CD14-positive monocyte (primary cell): ENCODE measurements at regions not wholly inside any gene's neighbourhood (a gene's known extent, or its start where the extent isn't known, plus 50 kb on each side); places are given as distances from the start of the nearest gene placed in this dataset.

Experiments used
- DNase-seq, 3 donors: peaks; one replicate each; pipeline ENCODE4 v3.0.0-alpha.2; 2011 to 2022
- H2AFZ ChIP-seq: 2 replicates; pipeline ENCODE4 v1.6.0; 2012; ENCODE audit warnings: mild to moderate bottlenecking, low read depth, low read length, inconsistent platforms; ENCODE audit not compliant: insufficient read depth, poor library complexity, severe bottlenecking
- H3K27ac ChIP-seq, 2 donors: 1 replicate in 1 of 2; 2 replicates in 1 of 2; pipeline ENCODE4 v1.5.1; 2012 to 2013; ENCODE audit warnings: low read length in 2 of 2, control low read depth in 1 of 2, inconsistent platforms in 1 of 2, low read depth in 1 of 2, mild to moderate bottlenecking in 1 of 2
- H3K27me3 ChIP-seq, 2 donors: one replicate each; pipeline versions ENCODE4 v1.6.0 to v1.6.1; 2011 to 2013; ENCODE audit warnings: low read length in 2 of 2; ENCODE audit not compliant: control insufficient read depth in 2 of 2, insufficient read depth in 2 of 2
- H3K36me3 ChIP-seq, 2 donors: replicated peaks in 1 of 2; 1 replicate in 1 of 2; 2 replicates in 1 of 2; pipeline versions ENCODE4 v1.5.1 to v1.6.1; 2012 to 2013; ENCODE audit warnings: low read length in 2 of 2, control low read depth in 1 of 2, inconsistent platforms in 1 of 2, mild to moderate bottlenecking in 1 of 2; ENCODE audit not compliant: insufficient read depth in 2 of 2, control insufficient read depth in 1 of 2
- H3K4me1 ChIP-seq, 2 donors: 1 replicate in 1 of 2; 2 replicates in 1 of 2; pipeline versions ENCODE4 v1.5.1 to v1.6.1; 2012 to 2013; ENCODE audit warnings: low read length in 2 of 2, control low read depth in 1 of 2, inconsistent platforms in 1 of 2, mild to moderate bottlenecking in 1 of 2, moderate library complexity in 1 of 2; ENCODE audit not compliant: insufficient read depth in 2 of 2, control insufficient read depth in 1 of 2
- H3K4me2 ChIP-seq: replicated peaks from 2 replicates; pipeline ENCODE3; 2012; ENCODE audit warnings: low read length, moderate library complexity, mild to moderate bottlenecking; ENCODE audit not compliant: poor library complexity, severe bottlenecking; ENCODE audit errors: extremely low read depth
- H3K4me3 ChIP-seq, 3 experiments: fragments of 200-600 bp in 1 of 3; sonication (generic) in 1 of 3; replicated peaks in 1 of 3; 1 replicate in 2 of 3; 2 replicates in 1 of 3; pipeline ENCODE4 v1.5.1; 2011 to 2013; ENCODE audit warnings: low read length in 3 of 3, mild to moderate bottlenecking in 3 of 3, control low read depth in 2 of 3, low read depth in 2 of 3, inconsistent platforms in 1 of 3, moderate library complexity in 1 of 3
- H3K79me2 ChIP-seq: 2 replicates; pipeline ENCODE4 v1.6.0; 2012; ENCODE audit warnings: mild to moderate bottlenecking, control low read depth, inconsistent platforms, low read length, moderate library complexity; ENCODE audit not compliant: insufficient read depth
- H3K9ac ChIP-seq: 2 replicates; pipeline ENCODE4 v1.6.0; 2017; ENCODE audit warnings: low read length, mild to moderate bottlenecking; ENCODE audit not compliant: insufficient read depth, poor library complexity, severe bottlenecking
- H3K9me3 ChIP-seq, 2 donors: replicated peaks in 1 of 2; 1 replicate in 1 of 2; 2 replicates in 1 of 2; pipeline versions ENCODE4 v1.5.1 to v1.6.1; 2012 to 2013; ENCODE audit warnings: low read length in 2 of 2, control low read depth in 1 of 2; ENCODE audit not compliant: control insufficient read depth in 1 of 2, insufficient read depth in 1 of 2
- H4K20me1 ChIP-seq: 2 replicates; pipeline ENCODE4 v1.6.0; 2012; ENCODE audit warnings: mild to moderate bottlenecking, low read length, control low read depth, moderate library complexity; ENCODE audit not compliant: insufficient read depth
- H3K27ac Mint-ChIP-seq, 7 donors: one replicate each; pipeline ENCODE4 v1.8.0; 2020; ENCODE audit warnings: mild to moderate bottlenecking in 7 of 7, mixed read lengths in 7 of 7, moderate library complexity in 6 of 7, inconsistent platforms in 2 of 7
- H3K27me3 Mint-ChIP-seq, 3 donors: one replicate each; pipeline ENCODE4 v1.8.0; 2021 to 2022; ENCODE audit warnings: low read depth in 3 of 3, mild to moderate bottlenecking in 3 of 3, mixed read lengths in 3 of 3, moderate library complexity in 3 of 3, inconsistent platforms in 1 of 3
- H3K36me3 Mint-ChIP-seq, 2 donors: one replicate each; pipeline ENCODE4 v1.8.0; 2020; ENCODE audit warnings: mixed read lengths in 2 of 2, inconsistent platforms in 1 of 2, mild to moderate bottlenecking in 1 of 2
- H3K4me1 Mint-ChIP-seq: one replicate; pipeline ENCODE4 v1.8.0; 2020; ENCODE audit warnings: mild to moderate bottlenecking, mixed read lengths
- H3K4me3 Mint-ChIP-seq, 2 donors: one replicate each; pipeline ENCODE4 v1.8.0; 2020; ENCODE audit warnings: mild to moderate bottlenecking in 2 of 2, mixed read lengths in 2 of 2, moderate library complexity in 1 of 2
- H3K9me3 Mint-ChIP-seq, 7 donors: one replicate each; pipeline ENCODE4 v1.8.0; 2020 to 2022; ENCODE audit warnings: mixed read lengths in 7 of 7, mild to moderate bottlenecking in 6 of 7, moderate library complexity in 6 of 7, inconsistent platforms in 2 of 7
- WGBS: methylation state at CpG from one replicate; pipeline ENCODE4 v1.1.5; 2013; ENCODE audit warnings: missing lambda C conversion rate; ENCODE audit not compliant: insufficient coverage; 5-methylcytosine and 5-hydroxymethylcytosine counted together
- intact Hi-C, 2 donors: fragments of 100-400 bp; cut with micrococcal nuclease; formaldehyde crosslinking; loops; one replicate each; pipeline versions ENCODE4 v1.15.0 to v1.15.1; 2023
- TF ChIP-seq, protein P1 (sequence below): fragments of 200-600 bp; IDR thresholded peaks from one replicate; pipeline ENCODE4 v1.8.0; 2022; ENCODE audit warnings: antibody characterized with exemption, mild to moderate bottlenecking

DNA sequence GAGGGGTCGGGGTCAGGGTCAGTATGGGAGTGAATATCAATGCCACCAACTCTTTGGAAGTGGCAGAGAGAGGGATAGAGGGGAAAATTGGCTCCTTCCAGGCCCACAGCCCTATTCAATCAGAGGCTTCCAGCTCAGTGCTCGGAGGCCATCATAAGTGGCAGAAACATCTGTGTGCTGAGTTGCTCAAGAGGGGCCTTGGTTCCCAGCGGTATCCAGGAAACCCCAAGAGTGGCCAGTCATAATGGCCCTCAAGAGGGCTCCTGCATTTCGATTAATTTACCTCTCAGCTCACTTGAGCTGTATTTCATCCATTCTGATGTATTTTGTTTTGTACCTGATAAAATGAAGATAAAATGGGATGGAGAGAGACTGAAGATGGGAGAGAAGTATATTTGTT is 154.3 kb upstream of the EOLA2 start:
- no peak overlapping the region for H3K27ac Mint-ChIP-seq
- Histone ChIP-seq H4K20me1 (no peaks in the 10 kb centered on the region), H3K9me3 (no peaks in the 10 kb centered on the region), H3K79me2 (no peaks in the 10 kb centered on the region), H3K36me3 (no peaks in the 10 kb centered on the region), H3K9ac (no peak overlapping the region), H3K27me3 (no peaks in the 10 kb centered on the region), H3K27ac (no peak overlapping the region), H3K4me3 (no peak overlapping the region), H3K4me1 (no peaks in the 10 kb centered on the region), H3K4me2 (no peak overlapping the region), H2AFZ (no peak overlapping the region)
- H3K9me3 Mint-ChIP-seq: peaks cover 0 to 4% (median 0%) of the 10 kb centered on the region in 7 donors
- intact Hi-C loops: no loop called here
- no peaks in the 10 kb centered on the region for H3K36me3 Mint-ChIP-seq
- peaks cover 2 to 5% (median 2%) of the 10 kb centered on the region in 3 donors for H3K27me3 Mint-ChIP-seq
- TF ChIP-seq, protein P1, sequence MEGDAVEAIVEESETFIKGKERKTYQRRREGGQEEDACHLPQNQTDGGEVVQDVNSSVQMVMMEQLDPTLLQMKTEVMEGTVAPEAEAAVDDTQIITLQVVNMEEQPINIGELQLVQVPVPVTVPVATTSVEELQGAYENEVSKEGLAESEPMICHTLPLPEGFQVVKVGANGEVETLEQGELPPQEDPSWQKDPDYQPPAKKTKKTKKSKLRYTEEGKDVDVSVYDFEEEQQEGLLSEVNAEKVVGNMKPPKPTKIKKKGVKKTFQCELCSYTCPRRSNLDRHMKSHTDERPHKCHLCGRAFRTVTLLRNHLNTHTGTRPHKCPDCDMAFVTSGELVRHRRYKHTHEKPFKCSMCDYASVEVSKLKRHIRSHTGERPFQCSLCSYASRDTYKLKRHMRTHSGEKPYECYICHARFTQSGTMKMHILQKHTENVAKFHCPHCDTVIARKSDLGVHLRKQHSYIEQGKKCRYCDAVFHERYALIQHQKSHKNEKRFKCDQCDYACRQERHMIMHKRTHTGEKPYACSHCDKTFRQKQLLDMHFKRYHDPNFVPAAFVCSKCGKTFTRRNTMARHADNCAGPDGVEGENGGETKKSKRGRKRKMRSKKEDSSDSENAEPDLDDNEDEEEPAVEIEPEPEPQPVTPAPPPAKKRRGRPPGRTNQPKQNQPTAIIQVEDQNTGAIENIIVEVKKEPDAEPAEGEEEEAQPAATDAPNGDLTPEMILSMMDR: no peak
- no peaks in the 10 kb centered on the region for H3K4me1 Mint-ChIP-seq
- WGBS: no CpG with 5 or more reads among the region's 4 CpGs
- no peak for DNase-seq
- H3K4me3 Mint-ChIP-seq: no peak overlapping the region

DNA sequence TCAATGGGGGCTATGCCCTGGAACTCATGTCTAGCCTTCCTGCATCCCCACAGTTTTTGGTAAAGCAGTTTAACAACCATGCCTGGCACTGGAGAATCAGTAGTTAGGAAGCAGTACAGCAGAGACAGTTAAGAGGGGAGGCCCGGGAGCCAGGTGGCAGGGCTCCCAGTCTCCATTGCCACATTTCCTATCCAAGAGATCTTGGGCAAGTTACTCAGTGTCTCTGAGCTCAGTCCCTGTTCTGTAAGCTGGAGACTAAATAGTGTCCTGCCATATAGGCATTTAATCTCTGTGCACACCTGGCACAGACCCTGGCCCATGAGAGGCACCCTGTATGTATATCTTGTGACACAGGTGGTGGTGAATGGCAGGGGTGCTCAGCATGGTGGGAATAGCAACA is 156.1 kb upstream of the EOLA2 start:
- no peaks in the 10 kb centered on the region for H3K36me3 Mint-ChIP-seq
- no peak overlapping the region for H3K27ac Mint-ChIP-seq
- Histone ChIP-seq H3K4me2 (no peak overlapping the region), H3K79me2 (no peaks in the 10 kb centered on the region), H3K27ac (no peak overlapping the region), H2AFZ (no peak overlapping the region), H3K4me1 (no peaks in the 10 kb centered on the region), H3K9me3 (no peaks in the 10 kb centered on the region), H3K27me3 (no peaks in the 10 kb centered on the region), H3K9ac (no peak overlapping the region), H4K20me1 (no peaks in the 10 kb centered on the region), H3K36me3 (no peaks in the 10 kb centered on the region), H3K4me3 (no peak overlapping the region)
- WGBS: no CpG with 5 or more reads among the region's 1 CpG
- H3K4me3 Mint-ChIP-seq: no peak overlapping the region
- peaks cover 2 to 5% (median 3%) of the 10 kb centered on the region in 3 donors for H3K27me3 Mint-ChIP-seq
- peaks cover 0 to 6% (median 0%) of the 10 kb centered on the region in 7 donors for H3K9me3 Mint-ChIP-seq
- intact Hi-C loops: no loop called here
- no peaks in the 10 kb centered on the region for H3K4me1 Mint-ChIP-seq
- DNase-seq: no peak
- TF ChIP-seq, protein P1: no peak
